ENCODE measurements at regions not wholly inside any gene's neighbourhood (a gene's known extent, or its start where the extent isn't known, plus 50 kb on each side); places are given as distances from the start of the nearest gene placed in this dataset.

DNA sequence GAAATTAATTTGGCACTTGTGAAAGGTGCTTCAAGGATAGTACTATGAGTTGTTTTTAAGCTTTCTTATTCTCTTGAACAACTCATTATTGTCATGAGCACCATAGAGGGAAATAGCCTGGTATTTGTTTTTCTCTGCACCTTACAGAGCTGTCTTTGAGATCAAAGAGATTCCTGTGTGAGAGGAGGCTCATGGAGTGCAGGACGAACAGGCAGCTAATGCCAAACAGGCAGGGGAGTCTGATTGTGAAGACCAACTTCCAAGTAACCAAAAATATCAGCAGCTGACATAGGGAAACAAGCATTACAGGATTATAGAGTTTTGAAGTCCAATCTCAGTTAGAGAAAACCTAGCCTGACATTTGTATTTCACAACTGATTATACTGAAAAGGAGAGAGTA, 110.6 kb upstream of the TENT5A start:
- no peak for DNase-seq (ENCODE audit: low read depth)

DNA sequence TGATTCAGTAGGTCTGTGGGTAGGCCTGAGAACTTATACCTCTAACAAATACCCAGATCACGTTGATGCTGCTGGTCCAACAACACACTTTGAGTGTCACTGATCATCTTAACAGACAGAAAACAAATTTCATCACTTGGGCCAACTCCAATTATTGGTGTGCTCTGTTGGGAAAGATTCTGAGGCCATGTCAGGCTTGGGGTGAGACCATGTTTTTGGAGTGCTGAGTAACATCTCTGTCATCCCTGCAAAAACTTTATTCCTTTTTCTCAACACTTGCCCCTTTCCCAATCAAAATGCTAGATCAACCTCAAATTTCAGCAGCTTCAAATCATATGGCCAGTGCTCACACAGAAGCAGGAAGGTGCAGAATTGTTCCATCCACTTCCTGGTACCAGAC, 108.8 kb upstream of the TENT5A start:
- no peak for DNase-seq (ENCODE audit: low read depth)

DNA sequence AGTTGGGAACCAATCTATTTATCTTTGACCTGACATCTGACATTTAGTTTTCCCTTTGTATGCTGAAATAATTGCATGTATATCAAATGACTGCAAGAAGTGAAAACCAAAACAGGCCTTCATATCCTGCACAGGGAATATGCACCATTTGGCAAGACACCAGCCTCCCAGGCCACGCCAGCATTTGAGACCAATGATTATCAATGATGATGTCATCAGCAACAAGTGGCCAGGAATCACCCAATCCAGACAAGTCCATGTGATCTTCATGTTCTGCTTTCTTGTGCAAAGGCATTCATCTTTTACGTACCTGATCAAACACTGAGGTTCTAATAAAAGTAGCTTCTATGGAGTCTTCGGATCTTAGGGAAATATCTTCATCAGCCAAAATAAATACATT, 107.4 kb upstream of the TENT5A start:
- DNase-seq (ENCODE audit: low read depth): peak; percentile 41

DNA sequence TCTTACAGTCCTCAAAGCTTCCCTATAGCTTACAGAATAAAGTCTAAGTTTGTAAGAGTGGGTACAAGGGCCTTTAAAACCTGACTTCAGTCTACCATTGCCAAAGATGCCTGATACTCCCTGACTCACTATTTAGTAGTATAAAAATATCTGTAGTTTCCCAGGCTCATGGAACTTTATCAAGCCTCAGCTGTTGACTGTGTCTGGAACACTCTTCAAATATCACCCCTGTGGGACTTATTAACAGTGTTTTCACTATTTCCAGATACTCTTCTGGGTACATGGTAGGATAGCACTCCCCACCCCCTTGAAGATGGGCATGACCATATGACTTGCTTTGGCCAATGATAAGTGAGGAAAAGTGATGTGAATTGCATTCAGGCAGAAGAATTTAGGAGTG, 105.3 kb upstream of the TENT5A start:
- DNase-seq (ENCODE audit: low read depth): no peak

DNA sequence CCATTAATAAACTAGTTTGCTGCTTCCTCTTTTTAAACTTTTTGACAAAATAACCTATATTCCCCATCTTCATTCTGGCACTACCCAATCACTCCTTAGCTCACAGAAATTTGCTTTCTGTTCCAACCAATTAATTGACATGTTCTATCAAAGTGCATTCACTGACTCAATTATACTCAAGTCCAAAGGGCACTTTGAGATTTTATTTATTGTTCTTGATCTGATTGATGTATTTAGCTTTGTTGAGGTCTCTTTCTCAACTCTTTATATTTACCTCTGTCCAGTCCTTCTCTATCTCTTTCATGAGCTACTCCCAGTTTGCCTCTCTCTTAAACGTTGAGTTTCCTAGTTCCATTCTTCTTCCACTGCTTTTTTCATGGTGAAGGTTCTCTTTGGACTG, 104.4 kb upstream of the TENT5A start:
- no peak for DNase-seq (ENCODE audit: low read depth)

DNA sequence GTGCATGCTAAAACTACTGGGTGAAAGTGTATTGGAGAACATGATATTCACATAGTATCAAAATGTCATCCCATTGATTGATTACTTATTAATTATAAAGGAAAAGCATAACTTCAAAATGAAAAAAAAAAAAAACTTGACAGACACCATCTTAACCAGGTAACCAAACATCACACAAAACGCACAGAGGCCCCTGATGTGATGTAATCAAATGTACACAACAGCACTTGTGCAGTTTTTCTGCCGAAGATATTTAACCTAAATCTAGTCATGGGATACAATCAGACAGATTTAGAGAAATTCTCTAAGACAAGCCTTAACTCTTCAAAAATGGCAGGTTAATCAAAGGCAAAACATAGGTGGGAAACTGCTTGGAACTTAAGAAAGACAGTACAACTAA, 102.0 kb upstream of the TENT5A start:
- no peak for DNase-seq (ENCODE audit: low read depth)

DNA sequence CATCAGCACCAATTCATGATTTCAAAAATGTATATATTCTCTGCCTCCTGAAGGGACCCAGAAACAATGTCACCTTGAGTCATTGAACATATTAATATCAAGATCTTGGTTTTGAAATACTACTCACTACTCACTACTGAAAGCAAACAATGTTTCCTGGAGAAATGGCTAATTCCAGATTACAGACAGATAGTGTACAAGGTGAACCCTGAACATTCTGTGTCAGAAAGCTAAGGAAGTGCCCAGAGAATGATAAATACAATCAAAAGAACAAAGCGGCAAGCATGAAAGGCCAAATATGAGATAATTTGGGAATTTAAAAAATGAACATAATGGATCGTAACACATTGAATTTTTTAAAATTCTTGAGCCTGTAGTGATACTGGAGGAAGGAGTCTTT, 101.5 kb upstream of the TENT5A start:
- DNase-seq (ENCODE audit: low read depth): no peak

DNA sequence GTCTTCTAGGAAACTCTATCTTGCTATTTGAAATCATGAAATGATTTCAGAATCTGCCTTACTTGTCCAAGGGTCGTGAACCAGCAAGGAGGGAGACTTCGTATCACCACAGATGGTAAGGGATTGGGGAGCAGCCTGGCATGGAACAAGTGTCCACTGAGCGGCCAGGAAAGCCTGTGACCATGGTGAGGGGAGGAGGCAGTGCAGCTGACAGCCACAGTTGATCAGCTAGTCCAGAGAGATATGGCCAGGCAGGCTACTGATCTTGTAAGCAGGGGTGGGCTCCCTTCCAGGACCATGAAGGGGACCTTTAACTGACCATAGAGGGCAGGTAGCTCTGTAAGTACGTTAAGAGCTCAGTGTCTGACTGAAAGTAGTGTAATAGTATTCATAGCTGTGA, 96.8 kb upstream of the TENT5A start:
- no peak for DNase-seq (ENCODE audit: low read depth)

DNA sequence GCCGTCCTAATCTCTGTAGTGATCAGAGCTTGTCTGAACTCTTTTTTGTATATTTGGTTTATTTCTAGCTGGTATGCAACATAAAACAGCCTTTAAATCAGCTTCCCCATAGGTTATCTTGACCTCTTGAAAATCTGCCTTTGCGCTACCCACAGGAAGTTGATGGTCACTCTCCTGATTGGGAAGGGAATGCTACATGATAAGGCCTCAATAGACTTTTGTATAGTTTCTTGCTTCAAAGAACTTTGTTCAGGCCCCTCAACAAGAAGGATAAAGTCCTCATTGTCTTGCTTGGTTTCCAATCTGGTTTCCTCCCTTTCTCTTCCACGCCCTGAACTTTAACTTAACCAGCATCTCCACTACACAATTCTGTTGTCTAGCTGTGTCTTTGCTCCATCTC, 95.4 kb upstream of the TENT5A start:
- DNase-seq (ENCODE audit: low read depth): no peak

DNA sequence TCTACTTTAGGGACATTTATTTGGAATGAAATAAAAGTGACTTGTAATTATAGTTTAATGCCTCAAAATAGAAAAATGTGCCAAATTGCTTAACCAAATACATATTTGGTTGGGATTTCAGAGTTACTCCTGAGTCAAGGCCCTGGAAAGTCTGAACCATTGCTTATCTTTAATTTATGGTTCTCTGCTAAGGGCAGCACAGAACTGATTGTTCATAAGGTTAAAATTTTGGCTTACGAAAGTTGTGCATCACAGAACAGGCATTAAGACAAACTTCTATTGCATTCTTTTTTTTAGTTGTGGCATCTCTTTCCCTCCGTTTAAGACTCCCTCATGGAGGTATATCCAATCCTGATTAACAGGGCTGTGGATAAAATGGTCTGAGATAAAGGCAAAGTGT, 92.2 kb upstream of the TENT5A start:
- DNase-seq (ENCODE audit: low read depth): peak; percentile 29

DNA sequence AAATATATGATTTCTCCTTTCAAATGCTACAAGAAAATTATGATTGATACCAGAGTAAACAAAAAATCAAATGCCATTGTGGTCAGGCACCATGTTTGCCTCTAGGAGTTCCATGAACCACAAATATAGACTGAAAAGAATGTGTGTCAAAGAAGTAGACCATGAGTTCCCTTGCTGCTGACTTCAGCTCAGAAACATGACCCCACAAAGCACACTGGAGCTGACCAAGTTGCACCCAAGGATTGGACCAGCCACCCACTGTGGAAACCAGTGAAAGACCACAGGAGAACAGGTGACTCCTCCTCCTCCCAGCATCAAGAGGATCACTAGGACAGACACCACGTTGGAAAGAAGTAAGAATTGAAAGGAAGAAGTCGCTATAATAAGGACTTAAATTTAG, 90.8 kb upstream of the TENT5A start:
- DNase-seq (ENCODE audit: low read depth): no peak

DNA sequence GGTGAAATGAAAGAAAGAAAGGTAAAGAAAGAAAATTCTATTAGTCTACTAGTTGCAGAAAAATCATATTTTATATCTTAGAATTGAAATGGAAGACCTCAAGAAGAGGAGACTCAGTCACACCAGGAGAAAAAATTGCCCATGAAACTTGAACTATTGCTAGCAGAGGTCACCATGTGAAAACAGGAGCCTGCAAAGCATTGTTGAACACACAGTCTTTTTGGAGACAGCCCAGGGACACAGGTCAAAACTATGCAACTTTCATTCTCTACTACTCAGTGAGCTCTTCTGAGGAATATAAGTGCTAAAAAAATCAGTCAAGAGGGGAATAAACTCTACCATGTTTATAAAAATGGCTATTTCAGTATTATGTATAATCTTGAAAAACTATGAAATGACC, 89.8 kb upstream of the TENT5A start:
- no peak for DNase-seq (ENCODE audit: low read depth)

DNA sequence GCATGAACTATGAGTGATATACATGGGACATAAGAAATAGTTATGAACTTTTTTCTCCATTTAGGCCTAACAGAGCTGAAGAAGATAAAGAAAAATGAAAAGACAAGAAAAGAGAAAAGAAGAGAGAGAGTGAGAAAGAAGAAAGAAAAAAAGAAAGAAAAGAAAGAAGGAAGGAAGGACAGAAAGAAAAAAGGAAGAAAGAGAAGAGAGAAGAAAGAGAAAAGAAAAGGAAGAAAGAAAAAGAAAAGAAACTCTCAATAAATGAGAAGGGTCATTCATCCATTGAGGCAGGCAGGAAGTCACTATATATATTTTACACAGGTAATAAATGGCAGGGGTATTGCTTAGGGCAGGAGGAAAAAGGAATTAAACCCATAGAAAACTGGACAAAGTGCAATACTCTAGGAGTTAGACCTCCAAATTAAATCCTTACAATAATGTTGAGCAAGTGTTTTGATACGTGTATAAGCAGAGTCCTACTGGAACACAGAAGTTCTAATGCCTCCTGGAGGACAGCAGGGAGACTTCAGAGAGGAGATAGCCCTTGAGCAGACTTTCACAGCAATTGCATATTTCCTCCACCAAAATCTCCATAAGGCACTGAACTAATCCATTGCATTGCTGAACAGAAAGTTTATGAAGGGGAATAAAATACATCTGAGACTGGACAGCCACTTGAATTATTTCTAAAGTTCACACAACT, 86.4 kb upstream of the TENT5A start:
- DNase-seq (ENCODE audit: low read depth): no peak

DNA sequence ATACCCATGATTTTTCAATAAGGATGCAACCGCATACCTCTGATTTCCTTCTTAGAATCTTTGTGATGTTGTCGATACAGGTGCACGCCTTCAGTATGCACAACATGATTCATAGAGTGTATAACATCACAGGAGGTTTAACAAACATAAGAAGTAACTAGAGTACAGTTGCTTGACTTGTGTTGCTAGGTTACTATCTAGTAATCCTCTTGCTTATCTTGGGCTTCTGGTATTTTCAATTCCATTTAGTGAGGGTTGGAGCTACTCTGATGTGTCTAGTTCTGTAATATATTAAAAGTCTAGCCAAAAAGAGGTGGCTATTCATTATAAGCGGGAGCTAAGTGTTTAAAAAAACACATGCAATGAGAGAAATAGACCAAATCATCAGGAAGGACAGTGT, 85.5 kb upstream of the TENT5A start:
- DNase-seq (ENCODE audit: low read depth): no peak

DNA sequence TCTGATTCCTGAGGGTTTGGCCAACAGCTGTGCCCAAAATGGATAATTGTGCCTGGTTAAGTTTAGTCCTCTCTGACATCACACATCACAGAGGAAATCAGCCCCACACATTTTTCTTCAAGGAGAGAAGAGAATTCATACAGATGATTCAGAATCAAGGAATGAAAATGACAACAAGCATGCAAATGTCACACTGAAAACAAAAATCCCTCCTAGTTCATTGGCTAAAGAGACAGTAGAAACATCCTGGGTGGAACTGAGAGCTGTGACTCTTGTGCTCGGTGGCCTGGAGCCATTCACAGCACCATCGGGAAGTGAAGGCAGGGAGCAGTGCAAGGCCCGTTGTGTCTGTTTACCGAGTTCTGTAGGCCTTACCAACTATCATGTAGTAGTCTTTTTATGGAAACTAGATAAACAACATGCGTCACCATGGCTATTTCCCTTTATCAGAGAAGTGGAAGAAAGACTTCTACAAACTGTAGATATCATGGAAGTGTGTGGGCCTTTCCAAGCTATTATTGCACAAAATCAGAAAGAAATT, 81.7 kb upstream of the TENT5A start:
- DNase-seq (ENCODE audit: low read depth): peak; percentile 38

DNA sequence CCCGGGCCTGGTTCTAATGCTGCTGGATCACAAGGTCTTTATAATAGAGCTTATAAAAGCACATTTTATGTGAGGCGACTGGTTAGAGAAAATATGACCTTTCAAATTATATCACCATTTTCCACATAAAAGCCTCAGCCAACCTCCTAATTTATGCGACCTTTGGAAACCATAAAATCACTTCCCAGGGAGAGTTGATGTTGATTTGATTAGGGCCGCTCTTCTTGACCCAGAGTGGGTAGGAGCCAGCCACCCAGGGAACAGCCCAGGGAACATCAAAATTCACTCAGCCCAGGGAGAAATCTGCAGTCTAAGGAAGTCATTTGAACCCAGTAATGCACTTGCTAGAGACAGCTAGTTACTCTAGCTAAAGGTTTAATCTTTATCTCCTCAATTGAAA, 79.8 kb upstream of the TENT5A start:
- no peak for DNase-seq (ENCODE audit: low read depth)

DNA sequence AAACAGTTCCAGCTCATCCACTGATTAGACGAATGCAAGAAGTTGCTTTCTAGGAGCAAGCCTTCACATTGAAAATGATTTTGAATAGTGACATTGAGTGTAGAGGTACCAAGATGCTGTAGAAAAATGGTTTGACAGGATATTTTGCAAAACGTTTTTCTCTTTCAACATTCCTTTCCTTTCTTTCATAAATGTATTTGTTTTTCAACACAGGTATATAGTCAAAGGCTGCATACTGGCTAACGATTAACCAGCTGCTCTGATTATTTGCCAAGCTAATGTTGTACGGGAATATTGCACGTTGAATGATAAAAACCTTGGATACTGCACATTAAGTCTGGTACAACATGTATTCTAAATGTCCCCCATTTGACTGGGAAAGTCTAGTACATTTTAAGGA, 78.8 kb upstream of the TENT5A start:
- DNase-seq (ENCODE audit: low read depth): no peak

DNA sequence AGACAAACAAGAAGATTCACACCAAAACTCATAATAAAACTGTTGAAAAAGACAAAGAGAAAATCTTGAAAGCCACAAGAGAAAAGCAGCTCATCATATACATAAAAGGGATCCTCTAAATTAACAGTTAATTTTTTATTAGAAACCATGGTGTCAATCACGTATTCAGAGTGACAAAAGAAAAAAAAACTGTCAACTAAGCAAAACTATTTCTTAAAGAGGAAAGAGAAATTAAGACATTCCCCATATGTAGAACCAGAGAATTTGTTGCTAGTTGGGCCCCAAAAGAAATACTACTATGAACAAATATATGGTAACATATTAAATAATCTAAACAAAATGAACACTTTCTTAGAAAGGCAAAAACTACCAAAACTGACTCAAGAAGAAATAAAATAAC, 74.3 kb upstream of the TENT5A start:
- DNase-seq (ENCODE audit: low read depth): no peak

DNA sequence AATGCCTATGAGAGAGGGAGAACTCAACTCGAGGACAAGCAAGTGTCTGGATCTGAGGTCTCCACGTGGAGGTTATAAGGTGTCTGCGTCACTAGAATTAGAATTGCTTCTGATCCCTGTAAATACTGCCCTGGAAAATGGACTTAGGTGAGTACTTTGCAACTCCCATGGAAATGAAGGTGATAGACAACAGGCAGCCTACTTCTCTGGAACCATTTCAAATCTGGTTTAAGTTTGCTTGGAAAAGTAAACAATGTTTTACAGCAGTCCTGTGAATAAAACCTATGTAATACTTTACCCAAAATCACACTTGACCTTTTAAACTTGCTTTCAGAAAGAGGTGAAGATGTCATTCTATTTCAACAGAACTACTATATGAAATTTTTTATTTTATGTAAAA, 70.1 kb upstream of the TENT5A start:
- no peak for DNase-seq (ENCODE audit: low read depth)

DNA sequence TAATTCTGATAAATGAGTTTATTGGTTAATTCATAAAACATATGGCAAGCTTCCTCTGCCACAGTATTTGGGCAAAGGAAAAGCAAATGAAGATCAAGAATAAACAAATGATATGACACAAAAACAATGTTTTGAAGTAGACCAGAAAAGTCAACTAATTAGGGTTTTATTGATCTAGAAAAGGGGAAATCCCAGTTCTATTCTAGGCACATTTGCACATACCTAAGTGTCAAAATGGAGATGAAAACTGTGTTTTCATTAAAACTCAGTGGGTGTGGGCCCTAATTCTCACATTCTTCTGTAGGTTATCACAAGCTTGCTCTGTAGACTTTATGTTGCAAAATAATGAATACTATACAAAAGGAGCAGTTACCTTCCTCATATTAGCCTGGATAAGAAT, 69.0 kb upstream of the TENT5A start:
- no peak for DNase-seq (ENCODE audit: low read depth)

DNA sequence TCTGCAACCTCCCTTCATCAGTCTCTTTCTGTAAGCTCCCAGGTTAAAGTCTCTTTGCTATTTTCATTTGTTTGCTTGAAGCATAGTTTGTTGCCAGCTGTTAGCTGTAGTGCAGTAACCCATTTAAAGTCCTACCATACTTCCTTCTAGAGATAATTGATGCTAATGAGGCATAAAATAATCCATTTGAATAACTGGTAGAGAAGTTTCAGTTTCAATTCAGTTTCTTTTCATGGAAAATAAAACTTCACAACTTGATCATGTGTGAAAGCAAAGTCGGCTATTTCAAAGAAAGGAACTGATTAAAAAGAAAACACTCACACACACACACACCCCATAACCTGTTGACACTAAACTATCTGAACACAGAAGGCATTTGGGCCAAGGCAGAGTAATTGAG, 68.5 kb upstream of the TENT5A start:
- no peak for DNase-seq (ENCODE audit: low read depth)

DNA sequence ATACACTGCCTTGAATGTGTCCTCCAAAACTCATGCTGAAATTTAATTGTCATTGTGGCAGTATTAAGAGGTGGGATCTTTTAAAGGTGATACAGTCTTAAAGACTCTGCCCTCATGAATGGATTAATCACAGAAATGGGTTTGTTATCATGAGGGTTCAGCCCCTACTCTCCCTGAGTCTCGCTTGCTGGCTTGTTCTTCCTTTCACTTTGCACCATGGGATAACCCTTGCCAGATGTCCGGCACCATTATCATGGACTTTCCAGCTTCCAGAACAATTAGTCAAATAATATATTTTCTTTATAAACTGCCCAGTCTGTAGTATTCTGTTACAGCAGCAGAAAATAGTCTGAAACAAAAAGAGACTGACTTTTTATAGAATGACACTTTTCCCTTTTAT, 67.9 kb upstream of the TENT5A start:
- DNase-seq (ENCODE audit: low read depth): no peak

DNA sequence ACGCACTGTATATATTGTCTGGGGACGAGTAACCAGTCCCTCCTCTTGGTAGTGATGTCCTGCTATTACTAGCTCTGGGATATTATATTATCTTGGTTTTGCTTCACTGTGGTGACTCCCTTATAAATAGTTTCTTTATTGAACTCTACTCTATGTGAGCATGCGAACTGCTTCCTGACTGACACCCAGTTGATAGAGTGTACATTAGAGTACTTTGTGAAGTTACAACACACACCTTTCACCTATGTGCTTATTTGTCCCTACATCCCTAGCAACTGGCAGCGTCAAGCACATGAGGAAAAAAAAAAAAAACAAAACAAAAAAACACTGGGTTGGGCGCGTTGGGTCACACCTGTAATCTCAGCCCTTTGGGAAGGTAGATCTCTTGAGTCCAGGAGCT, 67.3 kb upstream of the TENT5A start:
- DNase-seq (ENCODE audit: low read depth): no peak

DNA sequence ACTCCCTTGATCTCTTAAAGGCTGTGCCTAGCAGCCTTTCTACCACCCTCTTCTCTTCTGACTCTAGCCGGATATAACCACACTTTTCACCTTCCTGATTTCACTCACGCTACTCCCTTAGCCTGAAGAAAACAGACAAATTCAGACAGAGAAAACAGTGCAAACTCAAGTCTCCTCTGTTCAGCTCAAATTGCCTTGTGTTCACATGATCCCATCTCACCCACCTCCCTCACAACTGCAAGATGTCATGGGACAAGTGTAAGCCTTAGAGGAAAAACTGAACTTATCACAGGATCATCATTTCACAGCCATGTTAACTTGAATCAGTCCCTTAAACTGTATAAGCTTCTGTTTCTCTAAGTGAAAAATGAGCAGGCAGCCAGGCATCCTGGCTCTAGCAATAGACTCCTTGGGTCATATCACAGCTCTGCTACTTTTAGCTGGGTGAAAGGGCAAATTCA, 66.5 kb upstream of the TENT5A start:
- DNase-seq (ENCODE audit: low read depth): no peak
